ENCODE measurements at regions not wholly inside any gene's neighbourhood (a gene's known extent, or its start where the extent isn't known, plus 50 kb on each side); places are given as distances from the start of the nearest gene placed in this dataset.

- no peak for TF ChIP-seq CTCF (IDR thresholded peaks at IDR 0.05)
- TF ChIP-seq POLR2AphosphoS5 (IDR thresholded peaks at IDR 0.05): no peak
Observed at GRCh38 chr2:224190234-224190935, 151.3 kb upstream of the SERPINE2 start.

All from suprapubic skin (tissue), 3 donors.